Immature natural killer cell (primary cell): ENCODE measurements at regions not wholly inside any gene's neighbourhood (a gene's known extent, or its start where the extent isn't known, plus 50 kb on each side); places are given as distances from the start of the nearest gene placed in this dataset.

ENCODE experiments used
- DNase-seq, 3 donors: peaks; one replicate each; pipeline ENCODE4 v3.0.0; 2022; ENCODE audit warnings: mixed read lengths in 1 of 3
- H3K27ac Mint-ChIP-seq, 6 donors: one replicate each; pipeline ENCODE4 v1.8.0; 2020; ENCODE audit warnings: mixed read lengths in 6 of 6, mild to moderate bottlenecking in 5 of 6, inconsistent platforms in 4 of 6, moderate library complexity in 3 of 6
- H3K27me3 Mint-ChIP-seq, 3 donors: one replicate each; pipeline ENCODE4 v1.8.0; 2020 to 2021; ENCODE audit warnings: low read depth in 3 of 3, mild to moderate bottlenecking in 3 of 3, mixed read lengths in 3 of 3, moderate library complexity in 3 of 3, inconsistent platforms in 1 of 3
- H3K36me3 Mint-ChIP-seq, 3 donors: one replicate each; pipeline ENCODE4 v1.8.0; 2020; ENCODE audit warnings: mixed read lengths in 3 of 3, inconsistent platforms in 2 of 3, mild to moderate bottlenecking in 2 of 3
- H3K4me1 Mint-ChIP-seq, 2 donors: one replicate each; pipeline ENCODE4 v1.8.0; 2020; ENCODE audit warnings: inconsistent platforms in 2 of 2, mild to moderate bottlenecking in 2 of 2, mixed read lengths in 2 of 2, moderate library complexity in 1 of 2
- H3K4me3 Mint-ChIP-seq, 5 donors: one replicate each; pipeline ENCODE4 v1.8.0; 2020; ENCODE audit warnings: mild to moderate bottlenecking in 5 of 5, mixed read lengths in 5 of 5, inconsistent platforms in 3 of 5, moderate library complexity in 3 of 5
- H3K9me3 Mint-ChIP-seq, 6 donors: one replicate each; pipeline ENCODE4 v1.8.0; 2020; ENCODE audit warnings: mild to moderate bottlenecking in 6 of 6, mixed read lengths in 6 of 6, inconsistent platforms in 4 of 6, moderate library complexity in 3 of 6

GRCh38 chr1:214974002-214974401, 108.5 kb upstream of the KCNK2 start:
- no peak for DNase-seq
- no peak overlapping the region for H3K27ac Mint-ChIP-seq
- H3K4me1 Mint-ChIP-seq = no peaks in the 10 kb centered on the region
- H3K27me3 Mint-ChIP-seq = peaks cover 0 to 1% (median 0%) of the 10 kb centered on the region in 3 donors
- no peaks in the 10 kb centered on the region for H3K36me3 Mint-ChIP-seq
- H3K4me3 Mint-ChIP-seq = no peak overlapping the region
- H3K9me3 Mint-ChIP-seq = peaks cover 0 to 22% (median 8%) of the 10 kb centered on the region in 6 donors

- Mint-ChIP-seq H3K36me3 (no peaks in the 10 kb centered on the region), H3K9me3 (peaks cover 3 to 28% (median 12%) of the 10 kb centered on the region in 6 donors), H3K27me3 (peaks cover 0 to 2% (median 1%) of the 10 kb centered on the region in 3 donors), H3K4me3 (no peak overlapping the region), H3K4me1 (no peaks in the 10 kb centered on the region), H3K27ac (no peak overlapping the region)
- DNase-seq = no peak
These were observed 105.9 kb upstream of the KCNK2 start for GRCh38 chr1:214976665-214977064.

GRCh38 chr1:214977110-214977509, 105.4 kb upstream of the KCNK2 start:
- H3K27ac Mint-ChIP-seq = no peak overlapping the region

GRCh38 chr1:214977700-214978374, 104.7 kb upstream of the KCNK2 start:
- Mint-ChIP-seq H3K27me3 (peaks cover 0 to 2% (median 1%) of the 10 kb centered on the region in 3 donors), H3K4me1 (no peaks in the 10 kb centered on the region), H3K4me3 (no peak overlapping the region), H3K36me3 (no peaks in the 10 kb centered on the region), H3K9me3 (peaks cover 3 to 31% (median 13%) of the 10 kb centered on the region in 6 donors), H3K27ac (no peak overlapping the region)
- DNase-seq = no peak

More at GRCh38 chr1:214977110-214977509, 105.4 kb upstream of the KCNK2 start:
- peaks cover 0 to 2% (median 1%) of the 10 kb centered on the region in 3 donors for H3K27me3 Mint-ChIP-seq
- H3K36me3 Mint-ChIP-seq = no peaks in the 10 kb centered on the region
- H3K9me3 Mint-ChIP-seq = peaks cover 3 to 31% (median 12%) of the 10 kb centered on the region in 6 donors
- H3K4me3 Mint-ChIP-seq = no peak overlapping the region
- H3K4me1 Mint-ChIP-seq = no peaks in the 10 kb centered on the region
- no peak for DNase-seq

- no peak overlapping the region for H3K4me3 Mint-ChIP-seq
- no peaks in the 10 kb centered on the region for H3K36me3 Mint-ChIP-seq
- H3K27ac Mint-ChIP-seq = no peak overlapping the region
- H3K9me3 Mint-ChIP-seq = peaks cover 4 to 28% (median 19%) of the 10 kb centered on the region in 6 donors
- no peak for DNase-seq
- peaks cover 0 to 5% (median 1%) of the 10 kb centered on the region in 3 donors for H3K27me3 Mint-ChIP-seq
- no peaks in the 10 kb centered on the region for H3K4me1 Mint-ChIP-seq
These were observed 103.3 kb upstream of the KCNK2 start for GRCh38 chr1:214979191-214979590.

- no peaks in the 10 kb centered on the region for H3K4me1 Mint-ChIP-seq
- no peaks in the 10 kb centered on the region for H3K36me3 Mint-ChIP-seq
- H3K9me3 Mint-ChIP-seq = peaks cover 6 to 30% (median 20%) of the 10 kb centered on the region in 6 donors
- no peak overlapping the region for H3K4me3 Mint-ChIP-seq
- no peak for DNase-seq
- peaks cover 0 to 5% (median 0%) of the 10 kb centered on the region in 3 donors for H3K27me3 Mint-ChIP-seq
- no peak overlapping the region for H3K27ac Mint-ChIP-seq
These were observed 101.6 kb upstream of the KCNK2 start for GRCh38 chr1:214980921-214981320.

- H3K27me3 Mint-ChIP-seq = peaks cover 0 to 5% (median 0%) of the 10 kb centered on the region in 3 donors
- DNase-seq = no peak
- H3K9me3 Mint-ChIP-seq = peaks cover 9 to 28% (median 25%) of the 10 kb centered on the region in 6 donors
- H3K36me3 Mint-ChIP-seq = no peaks in the 10 kb centered on the region
- H3K27ac Mint-ChIP-seq = no peak overlapping the region
- H3K4me1 Mint-ChIP-seq = no peaks in the 10 kb centered on the region
- H3K4me3 Mint-ChIP-seq = no peak overlapping the region
These were observed 99.2 kb upstream of the KCNK2 start for GRCh38 chr1:214983126-214983869.

- H3K27me3 Mint-ChIP-seq = peaks cover 0 to 3% (median 0%) of the 10 kb centered on the region in 3 donors
- DNase-seq = no peak
These were observed 93.2 kb upstream of the KCNK2 start for GRCh38 chr1:214989341-214989740.

GRCh38 chr1:214990619-214991018, 91.9 kb upstream of the KCNK2 start:
- peaks cover 12 to 46% (median 27%) of the 10 kb centered on the region in 6 donors for H3K9me3 Mint-ChIP-seq
- H3K4me3 Mint-ChIP-seq = no peak overlapping the region
- DNase-seq = no peak
- peaks cover 0 to 3% (median 0%) of the 10 kb centered on the region in 3 donors for H3K27me3 Mint-ChIP-seq
- H3K27ac Mint-ChIP-seq = no peak overlapping the region
- no peaks in the 10 kb centered on the region for H3K36me3 Mint-ChIP-seq
- no peaks in the 10 kb centered on the region for H3K4me1 Mint-ChIP-seq

More at GRCh38 chr1:214989341-214989740, 93.2 kb upstream of the KCNK2 start:
- H3K9me3 Mint-ChIP-seq = peaks cover 12 to 46% (median 27%) of the 10 kb centered on the region in 6 donors
- no peak overlapping the region for H3K4me3 Mint-ChIP-seq
- no peaks in the 10 kb centered on the region for H3K4me1 Mint-ChIP-seq
- H3K36me3 Mint-ChIP-seq = no peaks in the 10 kb centered on the region
- no peak overlapping the region for H3K27ac Mint-ChIP-seq

- H3K4me1 Mint-ChIP-seq = no peaks in the 10 kb centered on the region
- H3K9me3 Mint-ChIP-seq = peaks cover 12 to 55% (median 22%) of the 10 kb centered on the region in 6 donors
- no peak overlapping the region for H3K4me3 Mint-ChIP-seq
- DNase-seq = no peak
- H3K36me3 Mint-ChIP-seq = no peaks in the 10 kb centered on the region
- no peak overlapping the region for H3K27ac Mint-ChIP-seq
- peaks cover 0 to 3% (median 0%) of the 10 kb centered on the region in 3 donors for H3K27me3 Mint-ChIP-seq
These were observed 90.7 kb upstream of the KCNK2 start for GRCh38 chr1:214991691-214992315.

- no peak overlapping the region for H3K27ac Mint-ChIP-seq
- peaks cover 11 to 51% (median 22%) of the 10 kb centered on the region in 6 donors for H3K9me3 Mint-ChIP-seq
- H3K4me1 Mint-ChIP-seq = no peaks in the 10 kb centered on the region
- no peak overlapping the region for H3K4me3 Mint-ChIP-seq
- no peaks in the 10 kb centered on the region for H3K36me3 Mint-ChIP-seq
- DNase-seq = no peak
- peaks cover 0 to 3% (median 0%) of the 10 kb centered on the region in 3 donors for H3K27me3 Mint-ChIP-seq
These were observed 89.1 kb upstream of the KCNK2 start for GRCh38 chr1:214993419-214993818.

GRCh38 chr1:214997685-214998084, 84.9 kb upstream of the KCNK2 start:
- no peak for DNase-seq
- H3K36me3 Mint-ChIP-seq = no peaks in the 10 kb centered on the region
- no peak overlapping the region for H3K4me3 Mint-ChIP-seq
- no peaks in the 10 kb centered on the region for H3K27me3 Mint-ChIP-seq
- no peaks in the 10 kb centered on the region for H3K4me1 Mint-ChIP-seq
- peaks cover 2 to 24% (median 5%) of the 10 kb centered on the region in 6 donors for H3K9me3 Mint-ChIP-seq
- H3K27ac Mint-ChIP-seq = no peak overlapping the region

- no peak for DNase-seq
- H3K27me3 Mint-ChIP-seq = no peaks in the 10 kb centered on the region
These were observed 81.0 kb upstream of the KCNK2 start for GRCh38 chr1:215001419-215002021.

More at GRCh38 chr1:215001419-215002021, 81.0 kb upstream of the KCNK2 start:
- Mint-ChIP-seq H3K36me3 (no peaks in the 10 kb centered on the region), H3K4me3 (no peak overlapping the region), H3K9me3 (peaks cover 0 to 26% (median 6%) of the 10 kb centered on the region in 6 donors), H3K27ac (no peak overlapping the region), H3K4me1 (no peaks in the 10 kb centered on the region)
